Endothelial cell of umbilical vein (primary cell): ENCODE measurements at regions not wholly inside any gene's neighbourhood (a gene's known extent, or its start where the extent isn't known, plus 50 kb on each side); places are given as distances from the start of the nearest gene placed in this dataset.

Experiments
- EZH2 ChIP-seq: IDR thresholded peaks from 2 replicates; pipeline ENCODE4 v1.6.1; 2012; ENCODE audit warnings: borderline replicate concordance, low read depth, mild to moderate bottlenecking, moderate library complexity, low read length, inconsistent platforms; ENCODE audit not compliant: severe bottlenecking
- FOS ChIP-seq: IDR thresholded peaks from 2 replicates; pipeline ENCODE4 v1.6.1; 2011; ENCODE audit warnings: mild to moderate bottlenecking, low read length, moderate library complexity, borderline replicate concordance; ENCODE audit not compliant: insufficient read depth
- GATA2 ChIP-seq: IDR thresholded peaks from 2 replicates; pipeline ENCODE4 v1.7.0; 2011; ENCODE audit warnings: low read depth, mild to moderate bottlenecking, moderate library complexity, mixed read lengths, low read length; ENCODE audit not compliant: insufficient read length, insufficient read depth
- JUN ChIP-seq: IDR thresholded peaks from 2 replicates; pipeline ENCODE4 v1.6.1; 2011; ENCODE audit warnings: borderline replicate concordance, low read depth; ENCODE audit not compliant: insufficient read length, insufficient read depth
- MAX ChIP-seq: IDR thresholded peaks from 2 replicates; pipeline ENCODE4 v1.6.1; 2011; ENCODE audit not compliant: insufficient read depth, insufficient read length
- MYC ChIP-seq: IDR thresholded peaks from one replicate; pipeline ENCODE4 v1.6.1; 2011; ENCODE audit warnings: mild to moderate bottlenecking, low read depth, low read length
- POLR2A ChIP-seq: IDR thresholded peaks from 2 replicates; pipeline ENCODE4 v1.6.1; 2012; ENCODE audit warnings: low read depth, mild to moderate bottlenecking, control low read depth, low read length
- POLR2AphosphoS5 ChIP-seq: IDR thresholded peaks from 2 replicates; pipeline ENCODE4 v1.6.1; 2012; ENCODE audit warnings: low read depth, mild to moderate bottlenecking, control low read depth, low read length, moderate library complexity; ENCODE audit not compliant: insufficient read depth
- TF ChIP-seq, protein P1 (sequence below), 2 donors: IDR thresholded peaks; 1 replicate in 1 of 2; 2 replicates in 1 of 2; pipeline ENCODE4 v1.5.1; 2011; ENCODE audit warnings: low read length in 2 of 2, mild to moderate bottlenecking in 2 of 2, moderate library complexity in 2 of 2, control low read depth in 1 of 2, inconsistent platforms in 1 of 2, low read depth in 1 of 2; ENCODE audit not compliant: insufficient read depth in 1 of 2; ENCODE audit errors: extremely low read depth in 1 of 2

GRCh38 chr5:130398825-130399224 is 494.6 kb downstream of the CHSY3 start:
- TF ChIP-seq, protein P1, sequence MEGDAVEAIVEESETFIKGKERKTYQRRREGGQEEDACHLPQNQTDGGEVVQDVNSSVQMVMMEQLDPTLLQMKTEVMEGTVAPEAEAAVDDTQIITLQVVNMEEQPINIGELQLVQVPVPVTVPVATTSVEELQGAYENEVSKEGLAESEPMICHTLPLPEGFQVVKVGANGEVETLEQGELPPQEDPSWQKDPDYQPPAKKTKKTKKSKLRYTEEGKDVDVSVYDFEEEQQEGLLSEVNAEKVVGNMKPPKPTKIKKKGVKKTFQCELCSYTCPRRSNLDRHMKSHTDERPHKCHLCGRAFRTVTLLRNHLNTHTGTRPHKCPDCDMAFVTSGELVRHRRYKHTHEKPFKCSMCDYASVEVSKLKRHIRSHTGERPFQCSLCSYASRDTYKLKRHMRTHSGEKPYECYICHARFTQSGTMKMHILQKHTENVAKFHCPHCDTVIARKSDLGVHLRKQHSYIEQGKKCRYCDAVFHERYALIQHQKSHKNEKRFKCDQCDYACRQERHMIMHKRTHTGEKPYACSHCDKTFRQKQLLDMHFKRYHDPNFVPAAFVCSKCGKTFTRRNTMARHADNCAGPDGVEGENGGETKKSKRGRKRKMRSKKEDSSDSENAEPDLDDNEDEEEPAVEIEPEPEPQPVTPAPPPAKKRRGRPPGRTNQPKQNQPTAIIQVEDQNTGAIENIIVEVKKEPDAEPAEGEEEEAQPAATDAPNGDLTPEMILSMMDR (IDR thresholded peaks at IDR 0.05; ENCODE audit: extremely low read depth in 1 of 2, insufficient read depth in 1 of 2, low read depth in 1 of 2, low read length in 2 of 2), result no peak
- TF ChIP-seq EZH2 (no peak), POLR2A (no peak), POLR2AphosphoS5 (no peak), FOS (no peak), MAX (no peak), JUN (no peak), MYC (no peak), GATA2 (no peak)
